HepG2 (cell line): ENCODE measurements at regions not wholly inside any gene's neighbourhood (a gene's known extent, or its start where the extent isn't known, plus 50 kb on each side); places are given as distances from the start of the nearest gene placed in this dataset.

ENCODE experiments used
- ATAC-seq: fragments of 200-7000 bp; cut with Tn5 transposase; 3 replicates; pipeline ENCODE4 v1.9.1; 2020; ENCODE audit warnings: mild to moderate bottlenecking, moderate library complexity
- BruUV-seq: library from RNA; stranded (reverse); fragments of 400-500 nt; replicated peaks from 2 replicates; lab custom pipeline; 2021; lab: Mats Ljungman, UMichigan
- CTCF ChIA-PET: fragments of 300-600 bp; formaldehyde crosslinking; extraction: SDS; loops from one replicate; lab custom pipeline; 2021; ENCODE audit warnings: low total read pairs, inconsistent platforms, low intra/inter-chr PET ratio; lab: Yijun Ruan, JAX
- POLR2A ChIA-PET: fragments of 350-600 bp; sonication (Branson Sonifier 250); formaldehyde crosslinking; loops from one replicate; lab custom pipeline; 2020; ENCODE audit warnings: antibody characterized with exemption, inconsistent platforms; lab: Yijun Ruan, JAX
- DNase-seq: peaks from one replicate; pipeline ENCODE4 v3.0.0-alpha.2; 2015; ENCODE audit warnings: low spot score
- FAIRE-seq: peaks from 3 replicates; lab custom pipeline; 2011; peaks lifted over from hg19 to GRCh38; lab: Jason Lieb, UNC
- H2AFZ ChIP-seq: one replicate; pipeline ENCODE4 v1.6.1; 2011; ENCODE audit warnings: low read length, inconsistent platforms
- H3K27ac ChIP-seq: fragments of 300-600 bp; 3 replicates; pipeline ENCODE4 v1.8.0; 2011; ENCODE audit warnings: mixed run types, mild to moderate bottlenecking, mixed read lengths, low read length, inconsistent platforms; ENCODE audit not compliant: insufficient read depth; ENCODE audit errors: extremely low read length
- H3K27me3 ChIP-seq, 2 experiments: fragments of 200-600 bp in 1 of 2; 2 replicates in 1 of 2; 3 replicates in 1 of 2; pipeline versions ENCODE4 v1.6.0 to v1.8.0; 2011; ENCODE audit warnings: low read length in 2 of 2, mild to moderate bottlenecking in 2 of 2, moderate library complexity in 2 of 2, inconsistent platforms in 1 of 2; ENCODE audit not compliant: insufficient read depth in 2 of 2, control insufficient read depth in 1 of 2
- H3K36me3 ChIP-seq, 2 experiments: fragments of 200-600 bp in 1 of 2; replicated peaks in 1 of 2; 2 replicates in 1 of 2; 3 replicates in 1 of 2; pipeline versions ENCODE4 v1.5.1 to v1.8.0; 2011; ENCODE audit warnings: low read length in 2 of 2, inconsistent platforms in 1 of 2; ENCODE audit not compliant: insufficient read depth in 2 of 2, control insufficient read depth in 1 of 2
- H3K4me1 ChIP-seq: 2 replicates; pipeline ENCODE4 v1.5.1; 2012; ENCODE audit warnings: low read length, inconsistent platforms; ENCODE audit not compliant: insufficient read depth
- H3K4me2 ChIP-seq: 2 replicates; pipeline ENCODE4 v1.6.0; 2011; ENCODE audit warnings: low read depth, low read length, inconsistent platforms
- H3K4me3 ChIP-seq, 3 experiments: fragments of 200-600 bp in 1 of 3; sonication (generic), shearing (Covaris generic) in 1 of 3; replicated peaks in 1 of 3; 2 replicates each; pipeline ENCODE4 v1.5.1; 2011 to 2016; ENCODE audit warnings: low read length in 3 of 3, inconsistent platforms in 2 of 3, low read depth in 2 of 3, mild to moderate bottlenecking in 2 of 3, control low read depth in 1 of 3, mixed read lengths in 1 of 3; ENCODE audit not compliant: insufficient read depth in 1 of 3
- H3K79me2 ChIP-seq: one replicate; pipeline ENCODE4 v1.6.1; 2011; ENCODE audit warnings: low read length, inconsistent platforms; ENCODE audit not compliant: insufficient read depth
- H3K9ac ChIP-seq: 2 replicates; pipeline ENCODE4 v1.6.0; 2011; ENCODE audit warnings: mild to moderate bottlenecking, low read depth, low read length, inconsistent platforms; ENCODE audit not compliant: insufficient read depth
- H3K9me3 ChIP-seq: 2 replicates; pipeline ENCODE4 v1.5.1; 2012; ENCODE audit warnings: mild to moderate bottlenecking, low read length
- H4K20me1 ChIP-seq: 2 replicates; pipeline ENCODE4 v1.6.0; 2011; ENCODE audit warnings: inconsistent platforms, mild to moderate bottlenecking, low read length, moderate library complexity; ENCODE audit not compliant: insufficient read depth
- CREBL2 ChIP-seq: sonication (generic); formaldehyde crosslinking; IDR thresholded peaks from 2 replicates; pipeline ENCODE4 v1.8.1; 2023; ENCODE audit warnings: missing genetic modification reagents, mild to moderate bottlenecking, borderline replicate concordance
- MYC ChIP-seq: sonication (generic); formaldehyde crosslinking; IDR thresholded peaks from 2 replicates; pipeline ENCODE4 v1.9.0; 2021; ENCODE audit warnings: missing genetic modification reagents, borderline replicate concordance
- REPIN1 ChIP-seq: sonication (generic); formaldehyde crosslinking; IDR thresholded peaks from 2 replicates; pipeline ENCODE4 v1.8.0; 2022; ENCODE audit warnings: missing genetic modification reagents, low read depth, mild to moderate bottlenecking, borderline replicate concordance
- TCF7L2 ChIP-seq: IDR thresholded peaks from 2 replicates; pipeline ENCODE4 v1.6.1; 2011; ENCODE audit warnings: mild to moderate bottlenecking, low read depth, low read length, moderate library complexity
- ZNF280B ChIP-seq: sonication (generic); formaldehyde crosslinking; IDR thresholded peaks from 2 replicates; pipeline ENCODE4 v1.5.0; 2020; ENCODE audit warnings: missing genetic modification reagents, mild to moderate bottlenecking, borderline replicate concordance
- ZNF354B ChIP-seq: sonication (generic); formaldehyde crosslinking; IDR thresholded peaks from 2 replicates; pipeline ENCODE4 v1.8.0; 2022; ENCODE audit warnings: mild to moderate bottlenecking, missing genetic modification reagents
- ZNF552 ChIP-seq: sonication (generic); formaldehyde crosslinking; IDR thresholded peaks from 2 replicates; pipeline ENCODE4 v1.9.0; 2022; ENCODE audit warnings: missing genetic modification reagents, mild to moderate bottlenecking, borderline replicate concordance
- ZNF713 ChIP-seq: sonication (generic); formaldehyde crosslinking; IDR thresholded peaks from 2 replicates; pipeline ENCODE4 v1.4.0; 2020; ENCODE audit warnings: mild to moderate bottlenecking, missing genetic modification reagents
- ZNF746 ChIP-seq: sonication (generic); formaldehyde crosslinking; IDR thresholded peaks from 2 replicates; pipeline ENCODE4 v1.8.0; 2022; ENCODE audit warnings: mild to moderate bottlenecking, missing genetic modification reagents
- ZNF792 ChIP-seq: IDR thresholded peaks from 2 replicates; pipeline ENCODE4 v1.6.1; 2016
- ZSCAN21 ChIP-seq: sonication (generic); formaldehyde crosslinking; IDR thresholded peaks from 2 replicates; pipeline ENCODE4 v1.8.0; 2022; ENCODE audit warnings: mild to moderate bottlenecking, missing genetic modification reagents, moderate library complexity, borderline replicate concordance
- WGBS: methylation state at CpG from one replicate; pipeline ENCODE4 v1.1.6; 2017; ENCODE audit warnings: low lambda C conversion rate; 5-methylcytosine and 5-hydroxymethylcytosine counted together
- in situ Hi-C: cut with HindIII; loops from 2 replicates; pipeline ENCODE4 v1.10.0; 2017; ENCODE audit warnings: low pct_unique_long_range_greater_than_20kb; ENCODE audit not compliant: extremely low pct_ligation_motif_present
- intact Hi-C: fragments of 100-400 bp; cut with micrococcal nuclease; formaldehyde crosslinking; loops from one replicate; pipeline ENCODE4 v1.10.0; 2022; ENCODE audit not compliant: unreplicated experiment
- TF ChIP-seq, protein P1 (sequence below): sonication (generic); formaldehyde crosslinking; IDR thresholded peaks from 2 replicates; pipeline ENCODE4 v1.9.0; 2021; ENCODE audit warnings: missing genetic modification reagents, borderline replicate concordance

DNA sequence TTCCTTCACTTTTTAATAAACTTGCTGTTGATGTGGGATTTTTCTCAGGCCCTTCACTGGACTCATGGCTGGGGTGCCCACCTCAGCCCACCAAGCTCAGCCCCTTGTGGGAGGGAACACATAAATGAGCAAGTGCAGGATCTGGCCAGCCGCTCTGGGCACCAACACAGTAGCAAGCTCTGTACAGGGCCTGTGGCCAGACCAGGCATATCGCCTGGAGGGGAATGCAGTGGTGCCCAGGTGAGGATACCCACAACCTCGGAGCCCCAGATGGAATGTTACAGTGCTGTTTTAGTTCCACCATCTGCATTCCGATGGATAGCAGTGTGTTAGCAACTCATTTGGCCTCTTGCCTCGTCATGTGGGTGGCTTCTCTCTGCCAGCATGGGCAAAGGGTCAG lies 234.6 kb downstream of the PPP1R3A start (continued):
- TF ChIP-seq ZNF552 (no peak), REPIN1 (CRISPR knock-in tag) (no peak), ZNF746 (CRISPR knock-in tag) (no peak), ZNF713 (CRISPR knock-in tag) (no peak), ZNF354B (no peak), ZNF792 (CRISPR knock-in tag) (no peak), MYC (CRISPR knock-in tag) (no peak), TCF7L2 (no peak)
- TF ChIP-seq, protein P1, sequence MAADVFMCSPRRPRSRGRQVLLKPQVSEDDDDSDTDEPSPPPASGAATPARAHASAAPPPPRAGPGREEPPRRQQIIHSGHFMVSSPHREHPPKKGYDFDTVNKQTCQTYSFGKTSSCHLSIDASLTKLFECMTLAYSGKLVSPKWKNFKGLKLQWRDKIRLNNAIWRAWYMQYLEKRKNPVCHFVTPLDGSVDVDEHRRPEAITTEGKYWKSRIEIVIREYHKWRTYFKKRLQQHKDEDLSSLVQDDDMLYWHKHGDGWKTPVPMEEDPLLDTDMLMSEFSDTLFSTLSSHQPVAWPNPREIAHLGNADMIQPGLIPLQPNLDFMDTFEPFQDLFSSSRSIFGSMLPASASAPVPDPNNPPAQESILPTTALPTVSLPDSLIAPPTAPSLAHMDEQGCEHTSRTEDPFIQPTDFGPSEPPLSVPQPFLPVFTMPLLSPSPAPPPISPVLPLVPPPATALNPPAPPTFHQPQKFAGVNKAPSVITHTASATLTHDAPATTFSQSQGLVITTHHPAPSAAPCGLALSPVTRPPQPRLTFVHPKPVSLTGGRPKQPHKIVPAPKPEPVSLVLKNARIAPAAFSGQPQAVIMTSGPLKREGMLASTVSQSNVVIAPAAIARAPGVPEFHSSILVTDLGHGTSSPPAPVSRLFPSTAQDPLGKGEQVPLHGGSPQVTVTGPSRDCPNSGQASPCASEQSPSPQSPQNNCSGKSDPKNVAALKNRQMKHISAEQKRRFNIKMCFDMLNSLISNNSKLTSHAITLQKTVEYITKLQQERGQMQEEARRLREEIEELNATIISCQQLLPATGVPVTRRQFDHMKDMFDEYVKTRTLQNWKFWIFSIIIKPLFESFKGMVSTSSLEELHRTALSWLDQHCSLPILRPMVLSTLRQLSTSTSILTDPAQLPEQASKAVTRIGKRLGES (CRISPR knock-in tag), result no peak

DNA sequence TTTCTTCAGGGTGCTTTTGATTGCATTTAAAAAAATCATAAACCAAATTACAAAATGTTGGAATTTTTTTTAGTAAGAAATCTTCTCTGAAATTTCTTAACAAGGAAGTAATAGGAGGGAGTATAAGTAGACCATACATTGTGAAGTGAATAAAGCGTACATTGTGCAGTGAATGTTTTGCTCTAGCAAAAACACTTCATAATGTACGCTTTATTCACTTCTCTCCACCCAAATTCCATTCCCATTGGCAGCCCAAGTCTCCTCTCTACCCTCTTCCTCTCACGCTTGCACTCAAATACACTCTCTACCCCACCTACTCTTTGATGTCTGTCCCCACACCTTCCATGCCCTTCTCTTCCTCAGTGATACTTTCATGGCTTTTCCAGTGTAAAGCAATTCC lies 241.0 kb downstream of the PPP1R3A start:
- POLR2A ChIA-PET, result no interaction called here
- no peaks in the 10 kb centered on the region for H3K4me1 ChIP-seq
- intact Hi-C loops, result no loop called here
- WGBS, result 5% methylated on average over 3 of the region's 3 CpGs
- H2AFZ ChIP-seq, result no peak overlapping the region
- H3K4me2 ChIP-seq, result no peak overlapping the region
- in situ Hi-C loops, result no loop called here
- DNase-seq, result no peak
- no peaks in the 10 kb centered on the region for H3K36me3 ChIP-seq
- no TSS peak for BruUV-seq
- H3K4me3 ChIP-seq, result no peak overlapping the region
- peaks cover 46% of the 10 kb centered on the region for H3K9me3 ChIP-seq
- TF ChIP-seq CREBL2 (CRISPR knock-in tag) (no peak), ZSCAN21 (CRISPR knock-in tag) (no peak), ZNF280B (CRISPR knock-in tag) (no peak)
- TF ChIP-seq, all 625 proteins: peak for 0
- CTCF ChIA-PET, result no interaction called here
- no peak overlapping the region for H3K27ac ChIP-seq
- H3K79me2 ChIP-seq, result no peaks in the 10 kb centered on the region
- H4K20me1 ChIP-seq, result no peaks in the 10 kb centered on the region
- no peak overlapping the region for H3K9ac ChIP-seq
- H3K27me3 ChIP-seq, result no peaks in the 10 kb centered on the region
- ATAC-seq, result no peak
- FAIRE-seq, result no peak
